ENCODE measurements at regions not wholly inside any gene's neighbourhood (a gene's known extent, or its start where the extent isn't known, plus 50 kb on each side); places are given as distances from the start of the nearest gene placed in this dataset.
"Not testable (repeated sequence)": the region's sequence is repeated elsewhere in the genome, so short reads cannot be mapped to it uniquely, and the experiment has no call there.

DNA sequence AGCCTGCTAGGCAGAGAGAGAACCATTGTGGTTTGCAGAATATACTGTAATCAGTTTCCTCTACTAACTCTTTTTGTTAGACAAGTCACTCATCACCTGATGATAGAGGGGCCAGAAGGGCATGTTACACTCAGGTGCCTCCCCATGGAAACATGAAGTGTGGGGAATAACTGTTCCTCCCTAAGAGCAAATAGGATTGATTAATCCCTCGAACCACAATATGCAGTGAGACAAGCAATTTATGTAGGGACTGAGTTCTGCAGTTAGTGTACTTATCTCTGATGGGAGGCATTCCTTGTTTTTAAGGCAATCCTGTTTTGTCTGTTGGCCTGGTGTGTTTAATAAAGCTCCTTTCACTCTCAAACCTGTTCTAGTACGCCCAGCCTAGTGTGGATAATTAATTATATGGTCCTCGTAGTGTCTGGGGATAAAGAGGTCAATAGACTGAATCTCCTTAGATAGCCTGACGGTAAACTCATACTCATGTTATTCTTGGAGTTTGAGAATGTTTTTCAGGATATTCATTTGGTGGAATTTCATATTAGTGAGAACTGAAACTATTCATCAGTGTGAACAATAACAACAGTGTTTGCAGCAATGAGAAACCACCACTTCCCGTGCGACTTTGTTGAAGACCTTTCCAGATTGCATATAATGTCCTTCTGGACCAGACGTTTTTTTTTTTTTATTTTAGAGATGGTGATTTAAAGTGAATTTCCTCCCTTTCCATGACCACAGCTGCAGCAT lies 344.8 kb upstream of the FZD8 start:
- Histone ChIP-seq H3K4me2 (ENCODE audit: extremely low read depth, insufficient read depth, low read length) (no peak overlapping the region), H2AFZ (ENCODE audit: low read length) (no peak overlapping the region), H3K36me3 (ENCODE audit: control insufficient read depth, insufficient read depth, low read length) (no peaks in the 10 kb centered on the region), H3K4me1 (ENCODE audit: control insufficient read depth, extremely low read depth, insufficient read depth, low read length) (no peaks in the 10 kb centered on the region), H3K27ac (ENCODE audit: insufficient read depth, low read length) (no peak overlapping the region), H3K9me3 (ENCODE audit: control insufficient read depth, insufficient read depth, low read depth, low read length) (no peaks in the 10 kb centered on the region), H4K20me1 (ENCODE audit: control insufficient read depth, extremely low read depth, insufficient read depth, low read length) (no peaks in the 10 kb centered on the region), H3K27me3 (ENCODE audit: control insufficient read depth, insufficient read depth, low read length) (no peaks in the 10 kb centered on the region), H3K4me3 (replicated peaks in 1 of 4; ENCODE audit: control extremely low read depth in 1 of 4, insufficient read depth in 1 of 4, low read depth in 3 of 4, low read length in 4 of 4) (no peak overlapping the region), H3K9ac (ENCODE audit: insufficient read depth, low read length) (no peak overlapping the region), H3K79me2 (ENCODE audit: control insufficient read depth, insufficient read depth, low read length) (no peaks in the 10 kb centered on the region)
- TF ChIP-seq EZH2 (IDR thresholded peaks at IDR 0.05; ENCODE audit: low read length, missing control alignments): no peak
- TF ChIP-seq, protein P1, sequence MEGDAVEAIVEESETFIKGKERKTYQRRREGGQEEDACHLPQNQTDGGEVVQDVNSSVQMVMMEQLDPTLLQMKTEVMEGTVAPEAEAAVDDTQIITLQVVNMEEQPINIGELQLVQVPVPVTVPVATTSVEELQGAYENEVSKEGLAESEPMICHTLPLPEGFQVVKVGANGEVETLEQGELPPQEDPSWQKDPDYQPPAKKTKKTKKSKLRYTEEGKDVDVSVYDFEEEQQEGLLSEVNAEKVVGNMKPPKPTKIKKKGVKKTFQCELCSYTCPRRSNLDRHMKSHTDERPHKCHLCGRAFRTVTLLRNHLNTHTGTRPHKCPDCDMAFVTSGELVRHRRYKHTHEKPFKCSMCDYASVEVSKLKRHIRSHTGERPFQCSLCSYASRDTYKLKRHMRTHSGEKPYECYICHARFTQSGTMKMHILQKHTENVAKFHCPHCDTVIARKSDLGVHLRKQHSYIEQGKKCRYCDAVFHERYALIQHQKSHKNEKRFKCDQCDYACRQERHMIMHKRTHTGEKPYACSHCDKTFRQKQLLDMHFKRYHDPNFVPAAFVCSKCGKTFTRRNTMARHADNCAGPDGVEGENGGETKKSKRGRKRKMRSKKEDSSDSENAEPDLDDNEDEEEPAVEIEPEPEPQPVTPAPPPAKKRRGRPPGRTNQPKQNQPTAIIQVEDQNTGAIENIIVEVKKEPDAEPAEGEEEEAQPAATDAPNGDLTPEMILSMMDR (conservative IDR thresholded peaks at IDR 0.05 in 1 of 2, IDR thresholded peaks at IDR 0.05 in 1 of 2; ENCODE audit: low read depth in 1 of 2, low read length in 2 of 2): no peak
- DNase-seq (ENCODE audit: low read depth in 2 of 2): no peak

- Histone ChIP-seq H3K36me3 (ENCODE audit: control insufficient read depth, insufficient read depth, low read length) (no peaks in the 10 kb centered on the region), H3K4me3 (replicated peaks in 1 of 4; ENCODE audit: control extremely low read depth in 1 of 4, insufficient read depth in 1 of 4, low read depth in 3 of 4, low read length in 4 of 4) (no peak overlapping the region), H3K9ac (ENCODE audit: insufficient read depth, low read length) (no peak overlapping the region), H3K9me3 (ENCODE audit: control insufficient read depth, insufficient read depth, low read depth, low read length) (no peaks in the 10 kb centered on the region), H3K79me2 (ENCODE audit: control insufficient read depth, insufficient read depth, low read length) (no peaks in the 10 kb centered on the region), H3K4me1 (ENCODE audit: control insufficient read depth, extremely low read depth, insufficient read depth, low read length) (no peaks in the 10 kb centered on the region), H3K27ac (ENCODE audit: insufficient read depth, low read length) (no peak overlapping the region), H2AFZ (ENCODE audit: low read length) (no peak overlapping the region), H4K20me1 (ENCODE audit: control insufficient read depth, extremely low read depth, insufficient read depth, low read length) (no peaks in the 10 kb centered on the region), H3K27me3 (ENCODE audit: control insufficient read depth, insufficient read depth, low read length) (no peaks in the 10 kb centered on the region), H3K4me2 (ENCODE audit: extremely low read depth, insufficient read depth, low read length) (no peak overlapping the region)
- TF ChIP-seq EZH2 (IDR thresholded peaks at IDR 0.05; ENCODE audit: low read length, missing control alignments): no peak
- TF ChIP-seq, protein P1 (conservative IDR thresholded peaks at IDR 0.05 in 1 of 2, IDR thresholded peaks at IDR 0.05 in 1 of 2; ENCODE audit: low read depth in 1 of 2, low read length in 2 of 2): no peak
- DNase-seq (ENCODE audit: low read depth in 2 of 2): no peak
Measured at GRCh38 chr10:35979116-35979515, 337.0 kb upstream of the FZD8 start.

GRCh38 chr10:35973912-35974591 lies 332.0 kb upstream of the FZD8 start:
- H4K20me1 ChIP-seq (ENCODE audit: control insufficient read depth, extremely low read depth, insufficient read depth, low read length); H3K27me3 ChIP-seq (ENCODE audit: control insufficient read depth, insufficient read depth, low read length); H3K9ac ChIP-seq (ENCODE audit: insufficient read depth, low read length); H3K4me2 ChIP-seq (ENCODE audit: extremely low read depth, insufficient read depth, low read length); H2AFZ ChIP-seq (ENCODE audit: low read length); H3K36me3 ChIP-seq (ENCODE audit: control insufficient read depth, insufficient read depth, low read length); H3K9me3 ChIP-seq (ENCODE audit: control insufficient read depth, insufficient read depth, low read depth, low read length); H3K27ac ChIP-seq (ENCODE audit: insufficient read depth, low read length); H3K4me3 ChIP-seq (replicated peaks in 1 of 4; ENCODE audit: control extremely low read depth in 1 of 4, insufficient read depth in 1 of 4, low read depth in 3 of 4, low read length in 4 of 4); H3K4me1 ChIP-seq (ENCODE audit: control insufficient read depth, extremely low read depth, insufficient read depth, low read length); DNase-seq (ENCODE audit: low read depth in 2 of 2); H3K79me2 ChIP-seq (ENCODE audit: control insufficient read depth, insufficient read depth, low read length): not testable (repeated sequence)

Data from fibroblast of lung (primary cell).